Skin epidermis (tissue), 12 donors: ENCODE measurements at regions not wholly inside any gene's neighbourhood (a gene's known extent, or its start where the extent isn't known, plus 50 kb on each side); places are given as distances from the start of the nearest gene placed in this dataset.
"Not testable (repeated sequence)": the region's sequence is repeated elsewhere in the genome, so short reads cannot be mapped to it uniquely, and the experiment has no call there.

Experiments used
- H3K27ac ChIP-seq, 21 experiments: fragments of 200-600 bp; sonication (generic) in 11 of 21; one replicate each; pipeline ENCODE4 v1.5.0; 2020; ENCODE audit warnings: mild to moderate bottlenecking in 3 of 21, inconsistent platforms in 2 of 21, moderate library complexity in 2 of 21
- H3K4me3 ChIP-seq, 7 experiments: fragments of 200-600 bp; sonication (generic) in 2 of 7; one replicate each; pipeline ENCODE4 v1.5.0; 2020; ENCODE audit warnings: inconsistent platforms in 2 of 7, mild to moderate bottlenecking in 2 of 7, moderate library complexity in 1 of 7

DNA sequence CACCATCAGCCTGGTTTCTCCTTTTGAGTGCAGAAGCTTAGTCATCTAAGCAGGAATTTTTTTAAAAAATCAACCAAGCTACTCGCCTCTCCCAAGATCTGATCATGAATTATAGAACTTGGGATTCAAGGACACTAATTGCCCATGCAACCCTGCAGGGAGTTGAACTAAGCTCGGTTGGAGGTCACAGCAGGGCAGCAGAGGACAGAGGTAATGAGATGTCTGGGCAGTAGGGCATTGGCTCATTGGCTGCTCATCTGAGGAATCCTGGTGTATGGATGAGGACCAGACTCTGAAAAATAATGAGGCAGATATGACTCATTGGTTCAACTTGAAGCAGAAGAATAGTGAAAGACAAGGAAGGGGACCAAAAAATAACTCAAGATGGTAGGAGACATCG lies 111.8 kb upstream of the TLE1 start:
- Histone ChIP-seq H3K4me3 (no peak overlapping the region), H3K27ac (no peak overlapping the region)

DNA sequence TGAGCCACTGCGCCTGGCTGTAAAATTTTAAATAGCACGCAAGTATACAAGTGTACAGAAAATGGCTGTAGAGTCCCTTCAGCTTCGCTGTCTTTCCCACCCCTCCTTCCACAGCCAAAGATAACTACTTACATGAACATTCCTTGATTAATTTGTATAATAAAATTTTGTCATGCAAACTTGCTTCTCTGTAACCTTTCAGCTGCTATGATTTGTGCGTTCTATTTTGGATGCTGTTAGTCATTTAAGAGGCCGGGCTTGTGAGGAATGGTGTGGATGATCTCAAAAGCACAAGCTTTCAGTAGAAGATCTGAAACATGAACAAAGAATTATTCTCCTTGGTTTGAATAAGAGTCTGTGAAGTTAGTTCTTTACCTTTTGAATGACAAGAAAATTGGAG lies 115.0 kb upstream of the TLE1 start:
- H3K27ac ChIP-seq = no peak overlapping the region
- no peak overlapping the region for H3K4me3 ChIP-seq

DNA sequence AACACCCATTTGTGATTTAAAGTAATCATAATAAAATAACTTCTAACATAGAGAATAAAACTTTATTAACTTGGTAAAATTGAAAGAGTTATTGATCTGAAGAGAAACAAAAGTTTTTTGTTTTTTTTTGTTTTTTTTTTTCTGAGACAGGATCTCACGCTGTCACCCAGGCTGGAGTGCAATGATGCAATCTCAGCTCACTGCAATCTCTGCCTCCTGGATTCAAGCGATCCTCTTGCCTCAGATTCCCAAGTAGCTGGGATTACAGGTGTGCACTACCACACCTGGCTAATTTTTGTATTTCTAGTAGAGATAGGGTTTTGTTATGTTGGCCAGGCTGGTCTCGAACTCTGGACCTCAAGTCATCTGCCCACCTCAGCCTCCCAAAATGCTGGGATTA lies 116.5 kb upstream of the SPATA31D4 start:
- not testable (repeated sequence) for H3K4me3 ChIP-seq, H3K27ac ChIP-seq

GRCh38 chr9:81814401-81814793 lies 113.8 kb upstream of the SPATA31D4 start:
- Histone ChIP-seq H3K4me3 (no peak overlapping the region), H3K27ac (no peak overlapping the region)

- no peak overlapping the region for H3K27ac ChIP-seq
These were observed 113.3 kb upstream of the SPATA31D4 start for GRCh38 chr9:81814794-81815464.

GRCh38 chr9:81815781-81816180 lies 112.4 kb upstream of the SPATA31D4 start:
- H3K4me3 ChIP-seq = no peak overlapping the region

More at GRCh38 chr9:81814794-81815464, 113.3 kb upstream of the SPATA31D4 start:
- no peak overlapping the region for H3K4me3 ChIP-seq

DNA sequence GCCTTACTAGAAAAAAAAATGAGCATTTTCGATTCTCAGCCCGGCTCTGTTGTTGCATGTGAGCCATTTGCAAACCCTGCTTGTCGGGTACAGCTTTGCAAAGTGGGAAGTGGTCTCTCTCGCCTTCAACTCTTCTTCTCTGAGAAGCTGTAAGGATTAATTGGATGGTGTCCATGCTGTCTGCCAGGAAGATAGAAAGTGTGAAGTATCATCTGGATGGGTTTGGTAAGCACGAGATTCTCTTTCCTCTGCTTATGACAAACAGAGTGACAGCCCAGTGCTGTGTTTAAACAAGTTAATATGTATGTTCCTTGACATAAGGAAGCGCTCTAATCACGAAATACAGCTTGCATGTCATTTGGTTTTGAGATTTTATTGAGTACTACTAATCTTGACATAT lies 109.1 kb upstream of the SPATA31D4 start:
- Histone ChIP-seq H3K4me3 (no peak overlapping the region), H3K27ac (no peak overlapping the region)

More at GRCh38 chr9:81815781-81816180, 112.4 kb upstream of the SPATA31D4 start:
- H3K27ac ChIP-seq = no peak overlapping the region

DNA sequence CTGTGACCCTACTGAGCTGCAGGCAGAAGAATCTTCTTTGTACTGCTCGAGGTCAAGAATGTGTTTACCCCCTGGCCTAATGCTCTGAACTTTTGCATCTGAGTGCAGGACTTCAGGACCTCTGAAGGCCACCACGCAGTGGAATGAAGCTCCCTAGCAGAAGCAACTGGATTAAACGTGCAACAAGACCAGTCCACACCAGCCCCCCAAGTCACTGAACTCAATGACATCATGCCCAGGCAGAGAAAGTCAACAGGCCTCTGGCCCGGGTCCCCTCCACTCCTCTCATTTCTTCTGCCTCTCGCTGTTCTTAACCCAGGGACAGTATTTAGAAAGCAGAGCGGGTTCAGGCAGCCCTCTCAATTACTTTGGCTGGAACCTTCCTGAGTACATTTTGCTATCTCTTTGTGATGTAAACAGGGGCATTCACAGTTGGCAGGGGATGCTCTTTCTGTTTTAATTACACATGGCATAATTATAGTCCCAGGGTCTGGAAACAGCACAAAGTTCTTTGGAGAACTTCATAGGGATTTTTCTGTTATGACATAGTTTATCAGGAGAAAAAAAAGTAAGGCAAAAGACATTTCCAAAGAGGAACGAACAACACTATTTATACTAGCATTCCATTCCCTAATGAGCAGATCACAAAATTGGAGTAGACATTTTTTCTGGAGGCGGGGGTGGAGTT lies 108.2 kb upstream of the SPATA31D4 start:
- Histone ChIP-seq H3K4me3 (no peak overlapping the region), H3K27ac (no peak overlapping the region)

- Histone ChIP-seq H3K4me3 (no peak overlapping the region), H3K27ac (no peak overlapping the region)
These were observed 105.8 kb upstream of the SPATA31D4 start for GRCh38 chr9:81822301-81822865.

DNA sequence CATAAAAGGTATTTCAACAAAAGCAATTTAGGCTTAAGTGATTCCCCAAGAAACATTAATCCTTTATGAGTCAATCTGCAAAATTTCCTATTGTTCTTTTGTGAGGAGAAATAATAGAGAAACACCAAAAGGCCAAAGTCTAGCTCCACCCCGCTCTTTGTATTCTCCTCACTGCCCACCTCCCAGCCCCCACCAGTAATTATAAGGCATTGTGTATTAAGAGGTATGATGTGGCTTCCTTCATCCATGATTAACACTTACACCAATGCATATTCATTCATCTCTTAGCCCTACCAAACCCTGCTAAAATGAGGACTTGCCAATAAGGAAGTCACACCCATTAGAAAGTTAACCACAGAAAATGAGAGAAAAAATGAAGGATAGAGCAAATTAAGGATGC lies 105.3 kb upstream of the SPATA31D4 start:
- no peak overlapping the region for H3K27ac ChIP-seq
- H3K4me3 ChIP-seq = no peak overlapping the region

DNA sequence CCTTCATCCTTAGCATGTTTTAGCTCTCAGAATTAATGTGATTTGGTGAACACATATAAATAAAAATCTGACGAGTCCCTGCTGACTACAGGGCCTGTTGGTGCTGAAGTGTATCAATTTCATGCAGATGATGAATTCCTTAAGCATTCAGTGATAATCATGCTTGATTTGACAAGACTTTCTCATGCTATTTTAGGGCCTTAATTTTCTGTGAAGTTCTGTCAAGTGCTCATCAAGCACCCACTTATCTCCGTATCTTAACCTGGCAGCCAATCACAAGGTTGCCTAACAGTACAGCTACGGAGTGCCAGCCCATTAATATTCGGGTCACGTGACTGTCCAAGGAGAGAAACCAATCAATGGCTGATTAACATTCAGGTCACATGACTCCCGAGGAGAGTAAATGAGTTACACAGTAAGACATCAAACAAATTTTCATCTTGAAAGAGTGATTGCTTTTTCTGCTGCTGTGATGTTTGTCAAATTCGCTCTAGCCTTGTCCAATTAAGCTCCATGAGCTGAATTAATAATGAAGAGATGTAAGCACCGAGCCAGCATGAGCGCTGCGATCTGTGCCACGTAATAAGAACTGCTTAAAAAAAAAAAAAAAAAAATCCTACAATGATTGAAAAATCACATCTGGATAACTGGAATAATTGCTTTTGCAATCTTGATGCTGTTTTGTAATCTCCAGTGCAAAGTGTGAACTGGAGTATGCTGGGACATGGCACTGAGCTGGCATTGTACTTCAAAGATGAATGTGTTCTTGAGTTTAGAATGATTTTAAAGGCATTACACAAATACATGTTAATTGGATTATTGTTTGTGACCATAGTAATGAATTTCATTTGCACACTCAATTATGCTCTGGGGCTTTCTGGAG lies 104.3 kb upstream of the SPATA31D4 start:
- no peak overlapping the region for H3K27ac ChIP-seq
- no peak overlapping the region for H3K4me3 ChIP-seq

DNA sequence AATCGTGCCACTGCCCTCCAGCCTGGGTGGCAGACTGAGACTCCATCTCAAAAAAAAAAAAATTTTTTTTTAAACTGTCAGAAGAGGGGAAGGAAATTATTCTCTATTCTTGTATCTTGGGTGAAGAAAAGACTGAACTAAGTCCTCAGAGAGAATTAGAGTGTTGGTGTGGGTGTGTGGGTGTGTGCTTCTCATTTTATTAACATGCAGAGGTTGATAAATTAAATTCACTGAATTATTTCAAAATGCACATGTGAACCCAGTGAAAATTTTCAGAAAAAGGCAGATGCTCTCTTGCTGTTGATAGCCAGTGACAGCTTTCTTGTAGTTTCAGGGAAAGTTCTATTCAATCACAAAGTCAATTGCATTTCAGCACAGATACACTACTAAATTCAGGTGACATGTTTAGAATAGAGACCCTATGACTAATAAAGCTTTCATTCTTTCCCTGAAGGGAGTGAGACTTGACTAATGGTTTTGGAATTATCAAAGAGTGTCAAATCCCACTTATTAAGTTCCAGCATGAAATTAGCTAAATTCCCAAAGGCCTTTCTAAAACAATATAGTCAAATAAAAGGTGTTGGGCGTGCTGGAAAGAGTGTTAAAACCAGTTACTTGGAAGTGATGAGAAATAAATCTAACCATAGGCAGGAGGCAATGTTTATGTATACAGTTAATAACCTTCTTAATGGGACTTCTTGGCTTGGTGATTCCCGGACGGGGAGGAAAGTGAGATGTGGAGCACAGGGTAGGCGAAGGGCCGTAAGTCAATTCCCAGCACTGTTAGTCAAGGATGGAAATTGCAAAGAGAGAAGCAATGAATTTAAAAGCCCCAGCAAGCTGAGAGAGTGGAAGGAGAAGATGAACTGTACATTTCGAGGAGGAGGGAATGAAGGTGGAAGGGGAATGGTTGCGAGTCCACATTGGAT lies 103.2 kb upstream of the SPATA31D4 start:
- H3K27ac ChIP-seq = peak overlapping the region in 1 of 21 experiments; percentile 24
- H3K4me3 ChIP-seq = no peak overlapping the region

GRCh38 chr9:81825846-81826516 lies 102.2 kb upstream of the SPATA31D4 start:
- Histone ChIP-seq H3K4me3 (no peak overlapping the region), H3K27ac (peak overlapping the region in 2 of 21 experiments; percentile 14 to 24)

- H3K4me3 ChIP-seq = no peak overlapping the region
- peak overlapping the region in 1 of 21 experiments; percentile 14 for H3K27ac ChIP-seq
These were observed 101.7 kb upstream of the SPATA31D4 start for GRCh38 chr9:81826517-81826906.

DNA sequence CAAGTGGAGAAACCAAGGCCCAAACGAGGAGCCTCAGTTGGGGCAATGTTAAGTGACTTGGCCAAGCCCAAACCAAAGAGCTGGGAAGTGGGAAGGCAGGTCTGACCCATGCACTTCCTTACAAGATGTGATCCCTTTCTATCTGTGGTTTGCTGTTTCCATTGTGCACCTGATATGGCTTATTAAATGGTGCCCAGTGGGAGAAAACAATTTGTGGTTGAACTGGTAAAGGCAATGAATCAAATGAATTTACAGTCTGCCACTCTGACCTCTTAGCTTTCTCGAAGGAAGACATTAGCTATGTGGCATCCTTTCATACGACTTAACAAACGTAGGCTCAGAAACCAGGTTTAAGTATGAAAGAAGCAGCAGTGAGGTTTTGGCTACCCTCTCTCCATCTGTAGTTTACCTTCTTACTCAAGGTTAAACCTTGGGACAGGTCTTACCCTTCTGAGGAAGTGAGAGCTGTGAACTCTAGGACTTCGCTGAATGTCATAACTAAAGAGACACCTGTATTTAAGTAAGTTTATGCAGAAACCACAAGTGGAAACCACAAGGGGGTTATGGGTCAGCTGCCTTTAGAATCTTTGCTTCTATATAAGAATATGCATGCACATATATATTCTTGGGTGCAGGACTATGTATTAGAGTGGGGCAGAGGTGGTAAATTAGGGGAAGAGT lies 100.5 kb upstream of the SPATA31D4 start:
- Histone ChIP-seq H3K27ac (no peak overlapping the region), H3K4me3 (no peak overlapping the region)

DNA sequence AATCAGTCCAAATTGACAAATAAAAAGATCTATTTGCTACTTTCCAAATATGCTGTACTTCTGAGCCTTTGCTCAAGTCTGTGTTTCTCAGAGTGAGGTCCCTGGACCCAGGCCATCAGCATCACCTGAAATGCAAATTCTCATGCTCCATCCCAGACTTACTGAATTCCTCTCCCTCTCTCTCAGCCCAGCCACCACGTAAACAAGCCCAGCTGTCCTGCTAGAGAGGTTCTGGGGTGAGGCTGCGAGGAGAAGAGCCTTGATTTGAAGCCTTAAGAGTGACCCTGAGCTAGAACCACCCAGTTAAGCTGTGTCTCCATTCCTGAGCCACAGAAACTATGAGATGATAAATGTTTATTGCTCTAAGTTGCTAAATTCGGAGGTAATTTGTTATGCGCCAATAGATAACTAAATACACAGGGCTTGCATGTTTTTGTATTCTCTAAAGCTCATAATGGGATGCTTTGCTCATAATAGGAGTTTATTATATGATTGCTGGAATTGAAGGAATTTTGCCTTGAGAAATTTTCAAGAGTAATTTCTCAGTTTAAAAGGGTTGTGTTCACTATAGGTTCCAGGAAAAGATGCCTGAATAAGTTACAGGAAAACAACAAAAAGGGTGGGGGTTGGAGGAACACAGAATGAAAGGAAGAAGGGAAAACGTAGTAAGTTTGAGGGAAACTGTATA lies 98.9 kb upstream of the SPATA31D4 start:
- no peak overlapping the region for H3K27ac ChIP-seq
- H3K4me3 ChIP-seq = no peak overlapping the region

DNA sequence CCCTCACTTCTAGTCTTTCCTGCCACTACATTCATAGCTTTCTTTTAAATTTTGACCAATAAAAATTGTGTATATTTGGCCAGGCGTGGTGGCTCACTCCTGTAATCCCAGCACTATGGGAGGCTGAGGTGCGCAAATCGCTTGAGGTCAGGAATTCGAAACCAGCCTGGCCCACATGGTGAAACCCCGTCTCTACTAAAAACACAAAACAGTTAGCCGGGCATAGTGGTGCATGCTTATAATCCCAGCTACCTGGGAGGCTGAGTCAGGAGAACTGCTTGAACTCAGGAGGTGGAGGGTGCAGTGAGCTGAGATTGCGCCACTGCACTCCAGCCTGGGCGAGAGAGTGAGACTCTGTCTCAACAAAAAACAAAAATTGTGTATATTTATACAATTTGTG lies 97.8 kb upstream of the SPATA31D4 start:
- not testable (repeated sequence) for H3K27ac ChIP-seq, H3K4me3 ChIP-seq
